Transverse colon (tissue), 3 donors: ENCODE measurements at regions not wholly inside any gene's neighbourhood (a gene's known extent, or its start where the extent isn't known, plus 50 kb on each side); places are given as distances from the start of the nearest gene placed in this dataset.

Source experiments
- EP300 ChIP-seq: sonication (generic); formaldehyde crosslinking; IDR thresholded peaks from one replicate; pipeline ENCODE4 v1.6.1; 2017; ENCODE audit warnings: antibody characterized with exemption, low read depth
- POLR2A ChIP-seq: fragments of 450-650 bp; IDR thresholded peaks from one replicate; pipeline ENCODE4 v1.6.1; 2016; ENCODE audit warnings: antibody characterized with exemption, mild to moderate bottlenecking, moderate library complexity
- TF ChIP-seq, protein P1 (sequence below), 5 experiments: fragments of 200-600 bp in 3 of 5; fragments of 450-650 bp in 2 of 5; sonication (generic) in 3 of 5; IDR thresholded peaks; 1 replicate in 2 of 5; 2 replicates in 3 of 5; pipeline ENCODE4 v1.5.1; 2016 to 2017; ENCODE audit warnings: antibody characterized with exemption in 5 of 5, inconsistent platforms in 3 of 5, mild to moderate bottlenecking in 2 of 5, moderate library complexity in 1 of 5

- TF ChIP-seq, protein P1, sequence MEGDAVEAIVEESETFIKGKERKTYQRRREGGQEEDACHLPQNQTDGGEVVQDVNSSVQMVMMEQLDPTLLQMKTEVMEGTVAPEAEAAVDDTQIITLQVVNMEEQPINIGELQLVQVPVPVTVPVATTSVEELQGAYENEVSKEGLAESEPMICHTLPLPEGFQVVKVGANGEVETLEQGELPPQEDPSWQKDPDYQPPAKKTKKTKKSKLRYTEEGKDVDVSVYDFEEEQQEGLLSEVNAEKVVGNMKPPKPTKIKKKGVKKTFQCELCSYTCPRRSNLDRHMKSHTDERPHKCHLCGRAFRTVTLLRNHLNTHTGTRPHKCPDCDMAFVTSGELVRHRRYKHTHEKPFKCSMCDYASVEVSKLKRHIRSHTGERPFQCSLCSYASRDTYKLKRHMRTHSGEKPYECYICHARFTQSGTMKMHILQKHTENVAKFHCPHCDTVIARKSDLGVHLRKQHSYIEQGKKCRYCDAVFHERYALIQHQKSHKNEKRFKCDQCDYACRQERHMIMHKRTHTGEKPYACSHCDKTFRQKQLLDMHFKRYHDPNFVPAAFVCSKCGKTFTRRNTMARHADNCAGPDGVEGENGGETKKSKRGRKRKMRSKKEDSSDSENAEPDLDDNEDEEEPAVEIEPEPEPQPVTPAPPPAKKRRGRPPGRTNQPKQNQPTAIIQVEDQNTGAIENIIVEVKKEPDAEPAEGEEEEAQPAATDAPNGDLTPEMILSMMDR (IDR thresholded peaks at IDR 0.05) = no peak
- no peak for TF ChIP-seq POLR2A
- TF ChIP-seq EP300 = no peak
Observed at GRCh38 chr5:114252226-114252625, 109.6 kb upstream of the KCNN2 start.
